HepG2 (cell line): ENCODE measurements at regions not wholly inside any gene's neighbourhood (a gene's known extent, or its start where the extent isn't known, plus 50 kb on each side); places are given as distances from the start of the nearest gene placed in this dataset.

Source experiments
- ATAC-seq: fragments of 200-7000 bp; cut with Tn5 transposase; 3 replicates; pipeline ENCODE4 v1.9.1; 2020; ENCODE audit warnings: mild to moderate bottlenecking, moderate library complexity
- BruUV-seq: library from RNA; stranded (reverse); fragments of 400-500 nt; replicated peaks from 2 replicates; lab custom pipeline; 2021; lab: Mats Ljungman, UMichigan
- CTCF ChIA-PET: fragments of 300-600 bp; formaldehyde crosslinking; extraction: SDS; loops from one replicate; lab custom pipeline; 2021; ENCODE audit warnings: low total read pairs, inconsistent platforms, low intra/inter-chr PET ratio; lab: Yijun Ruan, JAX
- POLR2A ChIA-PET: fragments of 350-600 bp; sonication (Branson Sonifier 250); formaldehyde crosslinking; loops from one replicate; lab custom pipeline; 2020; ENCODE audit warnings: antibody characterized with exemption, inconsistent platforms; lab: Yijun Ruan, JAX
- DNase-seq: peaks from one replicate; pipeline ENCODE4 v3.0.0-alpha.2; 2015; ENCODE audit warnings: low spot score
- FAIRE-seq: peaks from 3 replicates; lab custom pipeline; 2011; peaks lifted over from hg19 to GRCh38; lab: Jason Lieb, UNC
- H2AFZ ChIP-seq: one replicate; pipeline ENCODE4 v1.6.1; 2011; ENCODE audit warnings: low read length, inconsistent platforms
- H3K27ac ChIP-seq: fragments of 300-600 bp; 3 replicates; pipeline ENCODE4 v1.8.0; 2011; ENCODE audit warnings: mixed run types, mild to moderate bottlenecking, mixed read lengths, low read length, inconsistent platforms; ENCODE audit not compliant: insufficient read depth; ENCODE audit errors: extremely low read length
- H3K27me3 ChIP-seq, 2 experiments: fragments of 200-600 bp in 1 of 2; 2 replicates in 1 of 2; 3 replicates in 1 of 2; pipeline versions ENCODE4 v1.6.0 to v1.8.0; 2011; ENCODE audit warnings: low read length in 2 of 2, mild to moderate bottlenecking in 2 of 2, moderate library complexity in 2 of 2, inconsistent platforms in 1 of 2; ENCODE audit not compliant: insufficient read depth in 2 of 2, control insufficient read depth in 1 of 2
- H3K36me3 ChIP-seq, 2 experiments: fragments of 200-600 bp in 1 of 2; replicated peaks in 1 of 2; 2 replicates in 1 of 2; 3 replicates in 1 of 2; pipeline versions ENCODE4 v1.5.1 to v1.8.0; 2011; ENCODE audit warnings: low read length in 2 of 2, inconsistent platforms in 1 of 2; ENCODE audit not compliant: insufficient read depth in 2 of 2, control insufficient read depth in 1 of 2
- H3K4me1 ChIP-seq: 2 replicates; pipeline ENCODE4 v1.5.1; 2012; ENCODE audit warnings: low read length, inconsistent platforms; ENCODE audit not compliant: insufficient read depth
- H3K4me2 ChIP-seq: 2 replicates; pipeline ENCODE4 v1.6.0; 2011; ENCODE audit warnings: low read depth, low read length, inconsistent platforms
- H3K4me3 ChIP-seq, 3 experiments: fragments of 200-600 bp in 1 of 3; sonication (generic), shearing (Covaris generic) in 1 of 3; replicated peaks in 1 of 3; 2 replicates each; pipeline ENCODE4 v1.5.1; 2011 to 2016; ENCODE audit warnings: low read length in 3 of 3, inconsistent platforms in 2 of 3, low read depth in 2 of 3, mild to moderate bottlenecking in 2 of 3, control low read depth in 1 of 3, mixed read lengths in 1 of 3; ENCODE audit not compliant: insufficient read depth in 1 of 3
- H3K79me2 ChIP-seq: one replicate; pipeline ENCODE4 v1.6.1; 2011; ENCODE audit warnings: low read length, inconsistent platforms; ENCODE audit not compliant: insufficient read depth
- H3K9ac ChIP-seq: 2 replicates; pipeline ENCODE4 v1.6.0; 2011; ENCODE audit warnings: mild to moderate bottlenecking, low read depth, low read length, inconsistent platforms; ENCODE audit not compliant: insufficient read depth
- H3K9me3 ChIP-seq: 2 replicates; pipeline ENCODE4 v1.5.1; 2012; ENCODE audit warnings: mild to moderate bottlenecking, low read length
- H4K20me1 ChIP-seq: 2 replicates; pipeline ENCODE4 v1.6.0; 2011; ENCODE audit warnings: inconsistent platforms, mild to moderate bottlenecking, low read length, moderate library complexity; ENCODE audit not compliant: insufficient read depth
- GATAD1 ChIP-seq: IDR thresholded peaks from 2 replicates; pipeline ENCODE4 v1.6.1; 2016; ENCODE audit warnings: missing genetic modification reagents, missing compliant biosample characterization
- ZNF678 ChIP-seq: sonication (generic); formaldehyde crosslinking; IDR thresholded peaks from 2 replicates; pipeline ENCODE4 v1.4.0; 2020; ENCODE audit warnings: mild to moderate bottlenecking, missing genetic modification reagents
- ZSCAN31 ChIP-seq: sonication (generic); formaldehyde crosslinking; IDR thresholded peaks from 2 replicates; pipeline ENCODE4 v1.5.0; 2020; ENCODE audit warnings: low read depth, mild to moderate bottlenecking, missing genetic modification reagents
- WGBS: methylation state at CpG from one replicate; pipeline ENCODE4 v1.1.6; 2017; ENCODE audit warnings: low lambda C conversion rate; 5-methylcytosine and 5-hydroxymethylcytosine counted together
- in situ Hi-C: cut with HindIII; loops from 2 replicates; pipeline ENCODE4 v1.10.0; 2017; ENCODE audit warnings: low pct_unique_long_range_greater_than_20kb; ENCODE audit not compliant: extremely low pct_ligation_motif_present
- intact Hi-C: fragments of 100-400 bp; cut with micrococcal nuclease; formaldehyde crosslinking; loops from one replicate; pipeline ENCODE4 v1.10.0; 2022; ENCODE audit not compliant: unreplicated experiment
- TF ChIP-seq, protein P1 (sequence below): sonication (generic); formaldehyde crosslinking; IDR thresholded peaks from 2 replicates; pipeline ENCODE4 v1.4.0; 2020; ENCODE audit warnings: missing genetic modification reagents, borderline replicate concordance

DNA sequence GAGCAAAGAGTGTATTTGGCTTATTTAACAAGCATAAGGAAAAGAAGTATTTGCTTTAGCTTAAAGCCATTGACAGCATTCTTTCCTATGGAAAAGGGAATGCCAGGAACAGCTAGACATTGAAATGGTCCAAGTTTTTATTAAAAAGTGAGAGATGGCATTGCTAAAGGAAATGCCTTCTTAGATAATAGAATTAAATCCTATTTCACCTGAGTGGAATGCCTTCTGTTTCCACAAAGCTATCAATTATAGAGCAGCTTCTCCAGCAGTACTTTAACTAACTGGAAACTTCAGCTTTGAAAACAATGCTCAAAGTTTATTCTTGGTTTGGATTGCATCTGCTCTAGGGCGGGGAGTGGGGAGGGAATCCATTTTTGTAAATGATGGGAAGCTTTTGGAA, 85.1 kb upstream of the CNKSR3 start:
- Histone ChIP-seq H3K27ac (no peak overlapping the region), H4K20me1 (no peaks in the 10 kb centered on the region), H2AFZ (no peak overlapping the region), H3K79me2 (no peaks in the 10 kb centered on the region), H3K9me3 (no peaks in the 10 kb centered on the region), H3K36me3 (no peaks in the 10 kb centered on the region), H3K4me2 (no peak overlapping the region), H3K4me1 (peaks cover 10% of the 10 kb centered on the region; the same call in 1 of the 2 replicates), H3K4me3 (no peak overlapping the region), H3K27me3 (peaks cover 0 to 6% of the 10 kb centered on the region in 2 experiments; a peak in 1 of 5 replicates)
- FAIRE-seq (no peak), DNase-seq (no peak)
- WGBS: 10% methylated on average over 1 of the region's 1 CpG
- no TSS peak for BruUV-seq
- CTCF ChIA-PET: no interaction called here
- intact Hi-C loops: no loop called here
- TF ChIP-seq GATAD1 (CRISPR knock-in tag): no peak
- TF ChIP-seq, all 625 proteins: peak for 0
- in situ Hi-C loops: no loop called here
- H3K9ac ChIP-seq: no peak overlapping the region
- POLR2A ChIA-PET: no interaction called here
- ATAC-seq: no peak

DNA sequence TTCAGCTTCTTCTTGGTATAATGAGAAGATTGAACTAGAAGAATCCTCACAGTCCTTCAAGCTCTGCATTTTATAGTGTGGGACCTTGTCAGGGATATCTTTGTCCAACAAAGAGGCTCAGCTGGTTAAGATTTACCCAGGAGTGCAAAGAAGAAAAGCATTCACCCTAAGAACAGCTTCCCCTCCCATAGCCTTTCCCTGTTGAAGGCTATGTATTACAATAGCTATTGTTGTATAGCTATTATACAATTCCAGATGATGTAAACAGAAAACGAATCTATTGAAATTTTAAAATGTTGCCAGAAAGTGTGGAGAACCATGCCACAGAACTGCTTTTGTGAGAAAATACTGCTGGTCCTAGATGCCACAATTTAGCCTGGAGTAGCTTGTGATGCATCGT, 85.5 kb upstream of the CNKSR3 start:
- peaks cover 0 to 6% of the 10 kb centered on the region in 2 experiments; a peak in 1 of 5 replicates for H3K27me3 ChIP-seq
- in situ Hi-C loops: no loop called here
- H3K4me3 ChIP-seq: no peak overlapping the region
- no peak overlapping the region for H3K4me2 ChIP-seq
- CTCF ChIA-PET: no interaction called here
- TF ChIP-seq ZSCAN31 (CRISPR knock-in tag): no peak
- no peak for TF ChIP-seq ZNF678 (CRISPR knock-in tag)
- TF ChIP-seq, protein P1, sequence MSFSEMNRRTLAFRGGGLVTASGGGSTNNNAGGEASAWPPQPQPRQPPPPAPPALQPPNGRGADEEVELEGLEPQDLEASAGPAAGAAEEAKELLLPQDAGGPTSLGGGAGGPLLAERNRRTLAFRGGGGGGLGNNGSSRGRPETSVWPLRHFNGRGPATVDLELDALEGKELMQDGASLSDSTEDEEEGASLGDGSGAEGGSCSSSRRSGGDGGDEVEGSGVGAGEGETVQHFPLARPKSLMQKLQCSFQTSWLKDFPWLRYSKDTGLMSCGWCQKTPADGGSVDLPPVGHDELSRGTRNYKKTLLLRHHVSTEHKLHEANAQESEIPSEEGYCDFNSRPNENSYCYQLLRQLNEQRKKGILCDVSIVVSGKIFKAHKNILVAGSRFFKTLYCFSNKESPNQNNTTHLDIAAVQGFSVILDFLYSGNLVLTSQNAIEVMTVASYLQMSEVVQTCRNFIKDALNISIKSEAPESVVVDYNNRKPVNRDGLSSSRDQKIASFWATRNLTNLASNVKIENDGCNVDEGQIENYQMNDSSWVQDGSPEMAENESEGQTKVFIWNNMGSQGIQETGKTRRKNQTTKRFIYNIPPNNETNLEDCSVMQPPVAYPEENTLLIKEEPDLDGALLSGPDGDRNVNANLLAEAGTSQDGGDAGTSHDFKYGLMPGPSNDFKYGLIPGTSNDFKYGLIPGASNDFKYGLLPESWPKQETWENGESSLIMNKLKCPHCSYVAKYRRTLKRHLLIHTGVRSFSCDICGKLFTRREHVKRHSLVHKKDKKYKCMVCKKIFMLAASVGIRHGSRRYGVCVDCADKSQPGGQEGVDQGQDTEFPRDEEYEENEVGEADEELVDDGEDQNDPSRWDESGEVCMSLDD (CRISPR knock-in tag): no peak
- TF ChIP-seq, all 625 proteins: peak for 0
- Histone ChIP-seq H2AFZ (no peak overlapping the region), H3K9ac (no peak overlapping the region), H3K79me2 (no peaks in the 10 kb centered on the region), H3K36me3 (no peaks in the 10 kb centered on the region), H4K20me1 (no peaks in the 10 kb centered on the region), H3K9me3 (no peaks in the 10 kb centered on the region), H3K27ac (no peak overlapping the region), H3K4me1 (peaks cover 10% of the 10 kb centered on the region; the same call in 1 of the 2 replicates)
- intact Hi-C loops: no loop called here
- WGBS: 36% methylated on average over 2 of the region's 2 CpGs
- FAIRE-seq (no peak), DNase-seq (no peak), ATAC-seq (no peak)
- POLR2A ChIA-PET: no interaction called here
- no TSS peak for BruUV-seq
